Duodenal mucosa (tissue), 2 donors: ENCODE measurements at regions not wholly inside any gene's neighbourhood (a gene's known extent, or its start where the extent isn't known, plus 50 kb on each side); places are given as distances from the start of the nearest gene placed in this dataset.

Experiments
- H3K27ac ChIP-seq: one replicate; pipeline ENCODE4 v1.7.0; 2013; ENCODE audit warnings: low read depth, low read length
- H3K27me3 ChIP-seq, 2 donors: one replicate each; pipeline ENCODE4 v1.7.0; 2013; ENCODE audit warnings: low read length in 2 of 2, control low read depth in 1 of 2; ENCODE audit not compliant: insufficient read depth in 2 of 2, control insufficient read depth in 1 of 2
- H3K36me3 ChIP-seq, 2 donors: one replicate each; pipeline ENCODE4 v1.7.0; 2013; ENCODE audit warnings: low read length in 2 of 2, control low read depth in 1 of 2; ENCODE audit not compliant: insufficient read depth in 2 of 2, control insufficient read depth in 1 of 2
- H3K4me1 ChIP-seq, 2 donors: one replicate each; pipeline ENCODE4 v1.7.0; 2013; ENCODE audit warnings: low read length in 2 of 2, control low read depth in 1 of 2; ENCODE audit not compliant: insufficient read depth in 2 of 2, control insufficient read depth in 1 of 2
- H3K4me3 ChIP-seq, 2 donors: one replicate each; pipeline ENCODE4 v1.7.0; 2013; ENCODE audit warnings: low read length in 2 of 2, low read depth in 1 of 2
- H3K9ac ChIP-seq, 2 donors: one replicate each; pipeline ENCODE4 v1.7.0; 2013; ENCODE audit warnings: low read length in 2 of 2, low read depth in 1 of 2
- H3K9me3 ChIP-seq, 2 donors: one replicate each; pipeline ENCODE4 v1.7.0; 2013; ENCODE audit warnings: low read length in 2 of 2, control low read depth in 1 of 2; ENCODE audit not compliant: control insufficient read depth in 1 of 2

- Histone ChIP-seq H3K4me3 (no peak overlapping the region), H3K9ac (no peak overlapping the region), H3K27me3 (no peaks in the 10 kb centered on the region), H3K9me3 (no peaks in the 10 kb centered on the region), H3K4me1 (peaks cover 0 to 2% of the 10 kb centered on the region in 2 donors), H3K27ac (no peak overlapping the region), H3K36me3 (no peaks in the 10 kb centered on the region)
Observed at GRCh38 chr13:44244288-44244687, 129.3 kb upstream of the SERP2 start.

- no peak overlapping the region for H3K4me3 ChIP-seq
Observed at GRCh38 chr13:44249431-44249836, 124.2 kb upstream of the SERP2 start.

GRCh38 chr13:44252938-44253337 is 120.7 kb upstream of the SERP2 start:
- Histone ChIP-seq H3K27me3 (no peaks in the 10 kb centered on the region), H3K9ac (no peak overlapping the region), H3K4me1 (peaks cover 5 to 8% of the 10 kb centered on the region in 2 donors), H3K9me3 (no peaks in the 10 kb centered on the region), H3K27ac (no peak overlapping the region), H3K36me3 (no peaks in the 10 kb centered on the region), H3K4me3 (no peak overlapping the region)

More at GRCh38 chr13:44249431-44249836, 124.2 kb upstream of the SERP2 start:
- Histone ChIP-seq H3K4me1 (peaks cover 5 to 8% of the 10 kb centered on the region in 2 donors), H3K27me3 (no peaks in the 10 kb centered on the region), H3K9me3 (no peaks in the 10 kb centered on the region), H3K9ac (no peak overlapping the region), H3K27ac (no peak overlapping the region), H3K36me3 (no peaks in the 10 kb centered on the region)

GRCh38 chr13:44255771-44256364 is 117.8 kb upstream of the SERP2 start:
- Histone ChIP-seq H3K27ac (no peak overlapping the region), H3K36me3 (no peaks in the 10 kb centered on the region), H3K27me3 (no peaks in the 10 kb centered on the region), H3K4me1 (peaks cover 0 to 11% of the 10 kb centered on the region in 2 donors), H3K9ac (no peak overlapping the region), H3K4me3 (no peak overlapping the region), H3K9me3 (no peaks in the 10 kb centered on the region)

GRCh38 chr13:44257796-44258195 is 115.8 kb upstream of the SERP2 start:
- Histone ChIP-seq H3K9me3 (no peaks in the 10 kb centered on the region), H3K27me3 (no peaks in the 10 kb centered on the region), H3K36me3 (no peaks in the 10 kb centered on the region), H3K4me3 (no peak overlapping the region), H3K9ac (no peak overlapping the region), H3K27ac (no peak overlapping the region), H3K4me1 (peaks cover 0 to 11% of the 10 kb centered on the region in 2 donors)

GRCh38 chr13:44259045-44260027 is 114.3 kb upstream of the SERP2 start:
- peak overlapping the region in 1 of 2 donors; percentile 31 for H3K9ac ChIP-seq
- no peaks in the 10 kb centered on the region for H3K27me3 ChIP-seq
- no peaks in the 10 kb centered on the region for H3K9me3 ChIP-seq
- H3K36me3 ChIP-seq: no peaks in the 10 kb centered on the region
- peaks cover 0 to 11% of the 10 kb centered on the region in 2 donors for H3K4me1 ChIP-seq
- H3K27ac ChIP-seq: no peak overlapping the region
- peak overlapping the region; percentile 12 for H3K4me3 ChIP-seq

- Histone ChIP-seq H3K9me3 (no peaks in the 10 kb centered on the region), H3K27ac (no peak overlapping the region), H3K4me1 (peaks cover 0 to 11% of the 10 kb centered on the region in 2 donors), H3K4me3 (no peak overlapping the region), H3K27me3 (no peaks in the 10 kb centered on the region), H3K36me3 (no peaks in the 10 kb centered on the region), H3K9ac (no peak overlapping the region)
Observed at GRCh38 chr13:44260336-44260735, 113.3 kb upstream of the SERP2 start.

- no peak overlapping the region for H3K9ac ChIP-seq
- no peak overlapping the region for H3K27ac ChIP-seq
- no peaks in the 10 kb centered on the region for H3K36me3 ChIP-seq
- no peak overlapping the region for H3K4me3 ChIP-seq
- H3K4me1 ChIP-seq: peaks cover 0 to 6% of the 10 kb centered on the region in 2 donors
- H3K27me3 ChIP-seq: no peaks in the 10 kb centered on the region
- no peaks in the 10 kb centered on the region for H3K9me3 ChIP-seq
Observed at GRCh38 chr13:44263751-44264620, 109.6 kb upstream of the SERP2 start.

GRCh38 chr13:44266305-44266704 is 107.3 kb upstream of the SERP2 start:
- Histone ChIP-seq H3K27ac (no peak overlapping the region), H3K27me3 (no peaks in the 10 kb centered on the region), H3K4me3 (no peak overlapping the region), H3K9ac (no peak overlapping the region), H3K36me3 (no peaks in the 10 kb centered on the region), H3K9me3 (no peaks in the 10 kb centered on the region), H3K4me1 (no peaks in the 10 kb centered on the region)
